ENCODE measurements at regions not wholly inside any gene's neighbourhood (a gene's known extent, or its start where the extent isn't known, plus 50 kb on each side); places are given as distances from the start of the nearest gene placed in this dataset.

GRCh38 chr10:118102121-118102520 lies 55.4 kb upstream of the RAB11FIP2 start:
- TF ChIP-seq TAF1 (IDR thresholded peaks at IDR 0.05; ENCODE audit: borderline replicate concordance, low read depth, low read length) (no peak), POLR2AphosphoS5 (IDR thresholded peaks at IDR 0.05; ENCODE audit: low read depth, low read length) (no peak), POLR2A (IDR thresholded peaks at IDR 0.05; ENCODE audit: low read depth, low read length) (no peak)
- DNase-seq (ENCODE audit: insufficient read length): no peak
- no peak for FAIRE-seq

- DNase-seq (ENCODE audit: insufficient read length) (no peak), FAIRE-seq (no peak)
- TF ChIP-seq TAF1 (IDR thresholded peaks at IDR 0.05; ENCODE audit: borderline replicate concordance, low read depth, low read length): no peak
Measured at GRCh38 chr10:118101501-118101900, 54.8 kb upstream of the RAB11FIP2 start.
